ENCODE measurements at regions not wholly inside any gene's neighbourhood (a gene's known extent, or its start where the extent isn't known, plus 50 kb on each side); places are given as distances from the start of the nearest gene placed in this dataset.
"Not testable (repeated sequence)": the region's sequence is repeated elsewhere in the genome, so short reads cannot be mapped to it uniquely, and the experiment has no call there.

GRCh38 chr5:163165277-163165676 is 272.1 kb upstream of the CCNG1 start:
- DNase-seq (ENCODE audit: low read depth), result no peak

- not testable (repeated sequence) for DNase-seq (ENCODE audit: low read depth)
Measured at GRCh38 chr5:163170161-163170560, 267.2 kb upstream of the CCNG1 start.

- DNase-seq (ENCODE audit: low read depth), result no peak
Measured at GRCh38 chr5:163172540-163173338, 264.7 kb upstream of the CCNG1 start.

- DNase-seq (ENCODE audit: low read depth), result no peak
Measured at GRCh38 chr5:163177971-163178370, 259.4 kb upstream of the CCNG1 start.

- no peak for DNase-seq (ENCODE audit: low read depth)
Measured at GRCh38 chr5:163185315-163185714, 252.1 kb upstream of the CCNG1 start.

GRCh38 chr5:163189023-163189553 is 248.3 kb upstream of the CCNG1 start:
- DNase-seq (ENCODE audit: low read depth), result no peak

- DNase-seq (ENCODE audit: low read depth), result no peak
Measured at GRCh38 chr5:163190283-163190682, 247.1 kb upstream of the CCNG1 start.

- no peak for DNase-seq (ENCODE audit: low read depth)
Measured at GRCh38 chr5:163190784-163191183, 246.6 kb upstream of the CCNG1 start.

- no peak for DNase-seq (ENCODE audit: low read depth)
Measured at GRCh38 chr5:163193886-163194285, 243.5 kb upstream of the CCNG1 start.

- DNase-seq (ENCODE audit: low read depth), result no peak
Measured at GRCh38 chr5:163205645-163206044, 231.8 kb upstream of the CCNG1 start.

- DNase-seq (ENCODE audit: low read depth), result no peak
Measured at GRCh38 chr5:163221581-163221980, 215.8 kb upstream of the CCNG1 start.

- no peak for DNase-seq (ENCODE audit: low read depth)
Measured at GRCh38 chr5:163222982-163223381, 214.4 kb upstream of the CCNG1 start.

GRCh38 chr5:163244445-163244987 is 192.9 kb upstream of the CCNG1 start:
- no peak for DNase-seq (ENCODE audit: low read depth)

- DNase-seq (ENCODE audit: low read depth), result no peak
Measured at GRCh38 chr5:163245584-163245983, 191.8 kb upstream of the CCNG1 start.

- DNase-seq (ENCODE audit: low read depth), result peak; percentile 8
Measured at GRCh38 chr5:163248333-163248732, 189.1 kb upstream of the CCNG1 start.

- peak; percentile 24 for DNase-seq (ENCODE audit: low read depth)
Measured at GRCh38 chr5:163248871-163249270, 188.5 kb upstream of the CCNG1 start.

GRCh38 chr5:163252950-163253349 is 184.4 kb upstream of the CCNG1 start:
- no peak for DNase-seq (ENCODE audit: low read depth)

- DNase-seq (ENCODE audit: low read depth), result no peak
Measured at GRCh38 chr5:163259495-163259894, 177.9 kb upstream of the CCNG1 start.

GRCh38 chr5:163260471-163260870 is 176.9 kb upstream of the CCNG1 start:
- DNase-seq (ENCODE audit: low read depth), result no peak

- no peak for DNase-seq (ENCODE audit: low read depth)
Measured at GRCh38 chr5:163260961-163261360, 176.4 kb upstream of the CCNG1 start.

- DNase-seq (ENCODE audit: low read depth), result no peak
Measured at GRCh38 chr5:163261647-163262269, 175.6 kb upstream of the CCNG1 start.

- not testable (repeated sequence) for DNase-seq (ENCODE audit: low read depth)
Measured at GRCh38 chr5:163266249-163266648, 171.1 kb upstream of the CCNG1 start.

- no peak for DNase-seq (ENCODE audit: low read depth)
Measured at GRCh38 chr5:163269624-163270023, 167.8 kb upstream of the CCNG1 start.
